ENCODE measurements at regions not wholly inside any gene's neighbourhood (a gene's known extent, or its start where the extent isn't known, plus 50 kb on each side); places are given as distances from the start of the nearest gene placed in this dataset.

DNA sequence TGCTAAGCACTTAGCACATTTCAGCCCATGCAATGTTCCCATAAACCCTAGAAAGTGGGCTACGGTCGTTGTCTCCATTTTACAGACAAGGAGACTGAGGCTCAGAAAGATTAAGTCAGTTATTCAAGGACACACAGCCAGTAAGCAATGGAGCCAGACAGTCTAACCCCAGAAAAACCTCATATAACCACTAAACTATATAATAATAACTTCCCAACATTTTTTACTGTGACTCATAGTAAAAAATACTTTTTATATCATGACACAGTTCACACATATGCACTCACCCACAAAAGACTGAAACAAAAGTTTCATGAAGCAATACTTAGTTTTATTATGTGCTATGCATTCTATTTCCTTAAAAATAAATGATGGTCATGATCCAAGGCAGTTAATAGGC is 66.2 kb upstream of the EYA2 start:
- no peak for TF ChIP-seq POLR2A (IDR thresholded peaks at IDR 0.05; ENCODE audit: low read depth)
- TF ChIP-seq, protein P1, sequence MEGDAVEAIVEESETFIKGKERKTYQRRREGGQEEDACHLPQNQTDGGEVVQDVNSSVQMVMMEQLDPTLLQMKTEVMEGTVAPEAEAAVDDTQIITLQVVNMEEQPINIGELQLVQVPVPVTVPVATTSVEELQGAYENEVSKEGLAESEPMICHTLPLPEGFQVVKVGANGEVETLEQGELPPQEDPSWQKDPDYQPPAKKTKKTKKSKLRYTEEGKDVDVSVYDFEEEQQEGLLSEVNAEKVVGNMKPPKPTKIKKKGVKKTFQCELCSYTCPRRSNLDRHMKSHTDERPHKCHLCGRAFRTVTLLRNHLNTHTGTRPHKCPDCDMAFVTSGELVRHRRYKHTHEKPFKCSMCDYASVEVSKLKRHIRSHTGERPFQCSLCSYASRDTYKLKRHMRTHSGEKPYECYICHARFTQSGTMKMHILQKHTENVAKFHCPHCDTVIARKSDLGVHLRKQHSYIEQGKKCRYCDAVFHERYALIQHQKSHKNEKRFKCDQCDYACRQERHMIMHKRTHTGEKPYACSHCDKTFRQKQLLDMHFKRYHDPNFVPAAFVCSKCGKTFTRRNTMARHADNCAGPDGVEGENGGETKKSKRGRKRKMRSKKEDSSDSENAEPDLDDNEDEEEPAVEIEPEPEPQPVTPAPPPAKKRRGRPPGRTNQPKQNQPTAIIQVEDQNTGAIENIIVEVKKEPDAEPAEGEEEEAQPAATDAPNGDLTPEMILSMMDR (IDR thresholded peaks at IDR 0.05): no peak
- no peak for TF ChIP-seq POLR2AphosphoS5 (IDR thresholded peaks at IDR 0.05)
